ENCODE measurements at regions not wholly inside any gene's neighbourhood (a gene's known extent, or its start where the extent isn't known, plus 50 kb on each side); places are given as distances from the start of the nearest gene placed in this dataset.

DNA sequence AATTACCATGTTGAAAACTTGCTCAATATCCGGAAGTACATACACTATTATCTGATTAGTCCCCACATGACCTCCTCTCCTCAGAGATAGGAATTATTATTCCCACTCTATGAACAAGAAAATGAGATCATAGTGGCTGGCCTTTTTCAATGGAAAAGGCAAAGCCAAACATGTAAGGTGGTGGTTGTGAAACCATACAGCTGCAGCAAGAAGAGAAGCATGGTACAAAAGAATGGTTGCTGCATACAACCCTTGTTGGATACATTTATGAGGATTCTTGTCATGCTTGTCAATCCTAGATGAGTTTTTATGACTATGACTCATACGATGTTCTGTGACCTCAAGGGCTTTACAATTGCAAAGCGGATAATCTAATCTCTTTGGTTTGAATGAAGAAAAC is 514.7 kb downstream of the PLPP3 start:
- H3K36me3 ChIP-seq (replicated peaks; ENCODE audit: low read depth, low read length), result no peaks in the 10 kb centered on the region
- H3K27ac ChIP-seq (ENCODE audit: low read length), result no peak overlapping the region
- peaks cover 8% of the 10 kb centered on the region for H3K4me1 ChIP-seq (ENCODE audit: low read length)
- no peaks in the 10 kb centered on the region for H3K79me2 ChIP-seq (ENCODE audit: low read length)
- no peaks in the 10 kb centered on the region for H4K20me1 ChIP-seq (ENCODE audit: insufficient read depth, low read length)
- H3K9ac ChIP-seq (ENCODE audit: low read length), result no peak overlapping the region
- H3K9me3 ChIP-seq (ENCODE audit: insufficient read depth, low read length), result no peaks in the 10 kb centered on the region
- no peak overlapping the region for H2AFZ ChIP-seq (ENCODE audit: low read depth, low read length)
- TF ChIP-seq, protein P1, sequence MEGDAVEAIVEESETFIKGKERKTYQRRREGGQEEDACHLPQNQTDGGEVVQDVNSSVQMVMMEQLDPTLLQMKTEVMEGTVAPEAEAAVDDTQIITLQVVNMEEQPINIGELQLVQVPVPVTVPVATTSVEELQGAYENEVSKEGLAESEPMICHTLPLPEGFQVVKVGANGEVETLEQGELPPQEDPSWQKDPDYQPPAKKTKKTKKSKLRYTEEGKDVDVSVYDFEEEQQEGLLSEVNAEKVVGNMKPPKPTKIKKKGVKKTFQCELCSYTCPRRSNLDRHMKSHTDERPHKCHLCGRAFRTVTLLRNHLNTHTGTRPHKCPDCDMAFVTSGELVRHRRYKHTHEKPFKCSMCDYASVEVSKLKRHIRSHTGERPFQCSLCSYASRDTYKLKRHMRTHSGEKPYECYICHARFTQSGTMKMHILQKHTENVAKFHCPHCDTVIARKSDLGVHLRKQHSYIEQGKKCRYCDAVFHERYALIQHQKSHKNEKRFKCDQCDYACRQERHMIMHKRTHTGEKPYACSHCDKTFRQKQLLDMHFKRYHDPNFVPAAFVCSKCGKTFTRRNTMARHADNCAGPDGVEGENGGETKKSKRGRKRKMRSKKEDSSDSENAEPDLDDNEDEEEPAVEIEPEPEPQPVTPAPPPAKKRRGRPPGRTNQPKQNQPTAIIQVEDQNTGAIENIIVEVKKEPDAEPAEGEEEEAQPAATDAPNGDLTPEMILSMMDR (IDR thresholded peaks at IDR 0.05; ENCODE audit: low read depth, low read length), result no peak
- no peak for TF ChIP-seq EZH2phosphoT487 (IDR thresholded peaks at IDR 0.05; ENCODE audit: low read depth)
- H3K4me2 ChIP-seq (ENCODE audit: low read length), result no peak overlapping the region
- H3K27me3 ChIP-seq (ENCODE audit: low read depth, low read length), result no peaks in the 10 kb centered on the region
- no peak overlapping the region for H3K4me3 ChIP-seq (ENCODE audit: low read length)

DNA sequence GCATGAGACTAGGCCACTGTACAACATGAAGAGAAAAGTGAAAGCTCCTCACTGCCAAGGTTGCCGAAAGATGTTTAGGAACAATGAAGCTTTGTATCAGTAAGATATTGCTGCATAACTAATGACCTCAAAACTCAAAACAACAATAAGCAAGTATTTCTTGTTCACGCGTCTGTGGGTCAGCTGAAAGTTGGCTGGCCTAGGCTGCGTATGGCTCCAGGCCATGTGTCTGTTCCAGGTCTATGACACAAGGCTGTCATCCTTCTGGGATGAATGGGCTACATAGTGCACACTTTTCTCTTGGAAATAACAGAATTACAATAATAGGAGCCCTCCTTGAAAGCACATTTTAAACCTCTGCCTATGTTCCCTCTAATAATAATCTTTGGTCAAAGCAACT is 515.9 kb downstream of the PLPP3 start:
- TF ChIP-seq EZH2phosphoT487 (IDR thresholded peaks at IDR 0.05; ENCODE audit: low read depth), result no peak
- TF ChIP-seq, protein P1 (IDR thresholded peaks at IDR 0.05; ENCODE audit: low read depth, low read length), result no peak
- Histone ChIP-seq H3K27me3 (ENCODE audit: low read depth, low read length) (no peaks in the 10 kb centered on the region), H3K79me2 (ENCODE audit: low read length) (no peaks in the 10 kb centered on the region), H3K9me3 (ENCODE audit: insufficient read depth, low read length) (no peaks in the 10 kb centered on the region), H3K4me1 (ENCODE audit: low read length) (peaks cover 8% of the 10 kb centered on the region), H2AFZ (ENCODE audit: low read depth, low read length) (no peak overlapping the region), H3K36me3 (replicated peaks; ENCODE audit: low read depth, low read length) (no peaks in the 10 kb centered on the region), H3K9ac (ENCODE audit: low read length) (no peak overlapping the region), H4K20me1 (ENCODE audit: insufficient read depth, low read length) (no peaks in the 10 kb centered on the region), H3K27ac (ENCODE audit: low read length) (no peak overlapping the region), H3K4me2 (ENCODE audit: low read length) (no peak overlapping the region), H3K4me3 (ENCODE audit: low read length) (no peak overlapping the region)

DNA sequence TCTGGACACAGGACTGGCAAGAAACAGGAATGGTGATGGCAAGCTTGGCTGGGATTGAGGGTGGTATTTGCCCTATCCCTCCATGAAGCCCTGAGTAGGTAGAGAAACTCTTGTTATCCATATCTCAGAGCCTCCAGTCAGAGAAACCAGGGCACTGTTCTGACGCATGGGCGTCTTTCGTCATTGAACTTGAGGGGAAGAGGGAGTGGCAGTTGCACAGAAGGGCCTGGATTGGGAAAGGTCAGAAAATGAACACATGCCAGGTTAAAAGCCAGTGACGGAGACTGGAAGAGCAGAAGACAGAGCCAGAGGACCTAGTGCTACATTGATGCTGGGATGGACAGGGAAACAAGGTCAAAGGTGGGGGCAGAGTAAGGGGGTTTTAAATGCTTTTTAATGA is 516.7 kb downstream of the PLPP3 start:
- H3K4me2 ChIP-seq (ENCODE audit: low read length), result no peak overlapping the region
- no peaks in the 10 kb centered on the region for H3K27me3 ChIP-seq (ENCODE audit: low read depth, low read length)
- H3K27ac ChIP-seq (ENCODE audit: low read length), result no peak overlapping the region
- H3K36me3 ChIP-seq (replicated peaks; ENCODE audit: low read depth, low read length), result no peaks in the 10 kb centered on the region
- H3K4me1 ChIP-seq (ENCODE audit: low read length), result peaks cover 8% of the 10 kb centered on the region
- TF ChIP-seq, protein P1 (IDR thresholded peaks at IDR 0.05; ENCODE audit: low read depth, low read length), result no peak
- no peak for TF ChIP-seq EZH2phosphoT487 (IDR thresholded peaks at IDR 0.05; ENCODE audit: low read depth)
- H3K9ac ChIP-seq (ENCODE audit: low read length), result no peak overlapping the region
- no peak overlapping the region for H2AFZ ChIP-seq (ENCODE audit: low read depth, low read length)
- H3K79me2 ChIP-seq (ENCODE audit: low read length), result no peaks in the 10 kb centered on the region
- H3K9me3 ChIP-seq (ENCODE audit: insufficient read depth, low read length), result no peaks in the 10 kb centered on the region
- no peaks in the 10 kb centered on the region for H4K20me1 ChIP-seq (ENCODE audit: insufficient read depth, low read length)
- no peak overlapping the region for H3K4me3 ChIP-seq (ENCODE audit: low read length)

DNA sequence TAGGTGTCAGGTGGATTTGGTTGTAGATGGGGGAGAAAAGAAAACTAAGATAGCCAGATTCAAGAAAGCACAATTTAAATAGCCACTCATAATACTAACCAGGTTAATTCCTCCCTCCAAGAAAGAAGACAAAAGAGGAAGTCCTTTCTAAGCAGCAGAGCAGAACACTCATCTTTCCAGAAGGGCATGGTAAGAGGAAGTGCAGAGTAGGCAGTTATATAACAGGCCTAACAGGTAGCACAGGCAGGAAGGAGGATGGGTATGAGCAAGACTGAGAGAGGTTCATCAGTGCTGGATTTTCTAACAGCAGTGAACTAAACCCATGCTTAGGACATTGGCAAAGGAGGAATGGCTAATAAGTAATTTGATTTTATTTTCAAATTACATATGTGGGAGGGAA is 517.5 kb downstream of the PLPP3 start:
- Histone ChIP-seq H3K4me1 (ENCODE audit: low read length) (peaks cover 8% of the 10 kb centered on the region), H3K27me3 (ENCODE audit: low read depth, low read length) (no peaks in the 10 kb centered on the region), H3K9ac (ENCODE audit: low read length) (no peak overlapping the region), H2AFZ (ENCODE audit: low read depth, low read length) (no peak overlapping the region), H3K9me3 (ENCODE audit: insufficient read depth, low read length) (no peaks in the 10 kb centered on the region), H3K4me2 (ENCODE audit: low read length) (no peak overlapping the region), H4K20me1 (ENCODE audit: insufficient read depth, low read length) (no peaks in the 10 kb centered on the region), H3K36me3 (replicated peaks; ENCODE audit: low read depth, low read length) (no peaks in the 10 kb centered on the region), H3K79me2 (ENCODE audit: low read length) (no peaks in the 10 kb centered on the region), H3K27ac (ENCODE audit: low read length) (no peak overlapping the region), H3K4me3 (ENCODE audit: low read length) (no peak overlapping the region)
- TF ChIP-seq EZH2phosphoT487 (IDR thresholded peaks at IDR 0.05; ENCODE audit: low read depth), result no peak
- TF ChIP-seq, protein P1 (IDR thresholded peaks at IDR 0.05; ENCODE audit: low read depth, low read length), result no peak

All from OCI-LY3 (cell line).